GM23338 (cell line): ENCODE measurements at regions not wholly inside any gene's neighbourhood (a gene's known extent, or its start where the extent isn't known, plus 50 kb on each side); places are given as distances from the start of the nearest gene placed in this dataset.

Experiments
- JUNB ChIP-seq: IDR thresholded peaks from one replicate; pipeline ENCODE4 v1.6.1; 2016; ENCODE audit warnings: antibody characterized with exemption; ENCODE audit not compliant: unreplicated experiment
- NANOG ChIP-seq: IDR thresholded peaks from 2 replicates; pipeline ENCODE4 v1.6.1; 2016; ENCODE audit warnings: antibody characterized with exemption, borderline replicate concordance
- POLR2AphosphoS5 ChIP-seq: IDR thresholded peaks from 2 replicates; pipeline ENCODE4 v1.6.1; 2016; ENCODE audit warnings: antibody characterized with exemption, low read depth
- TF ChIP-seq, protein P1 (sequence below), 2 experiments: fragments of 200-600 bp in 1 of 2; sonication (generic) in 1 of 2; conservative IDR thresholded peaks; 2 replicates each; pipeline versions ENCODE4 v1.5.1 to v1.6.1; 2016 to 2017; ENCODE audit warnings: antibody characterized with exemption in 2 of 2, low read depth in 2 of 2, mild to moderate bottlenecking in 2 of 2, moderate library complexity in 1 of 2
- TF ChIP-seq, protein P2 (sequence below): IDR thresholded peaks from 2 replicates; pipeline ENCODE4 v1.6.1; 2016; ENCODE audit warnings: antibody characterized with exemption

DNA sequence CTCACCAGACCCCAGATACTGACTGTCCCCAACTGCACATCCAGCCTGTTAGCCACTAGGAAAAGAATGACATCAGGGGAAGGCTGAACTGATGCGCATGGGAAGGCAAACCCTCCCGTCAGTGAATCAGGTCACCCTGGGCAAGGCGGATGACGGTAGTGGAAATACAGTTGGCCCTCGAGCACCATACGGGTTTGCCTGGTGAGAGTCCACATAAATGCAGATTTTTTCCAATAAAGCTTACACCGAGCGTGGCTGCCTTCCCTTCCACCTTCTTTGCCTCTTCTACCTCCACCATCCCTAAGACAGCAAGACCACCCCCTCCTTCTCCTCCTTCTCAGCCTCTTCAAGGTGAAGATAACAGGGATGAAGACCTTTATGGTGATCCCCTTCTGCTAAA is 236.1 kb upstream of the TNRC6C start:
- TF ChIP-seq, protein P1, sequence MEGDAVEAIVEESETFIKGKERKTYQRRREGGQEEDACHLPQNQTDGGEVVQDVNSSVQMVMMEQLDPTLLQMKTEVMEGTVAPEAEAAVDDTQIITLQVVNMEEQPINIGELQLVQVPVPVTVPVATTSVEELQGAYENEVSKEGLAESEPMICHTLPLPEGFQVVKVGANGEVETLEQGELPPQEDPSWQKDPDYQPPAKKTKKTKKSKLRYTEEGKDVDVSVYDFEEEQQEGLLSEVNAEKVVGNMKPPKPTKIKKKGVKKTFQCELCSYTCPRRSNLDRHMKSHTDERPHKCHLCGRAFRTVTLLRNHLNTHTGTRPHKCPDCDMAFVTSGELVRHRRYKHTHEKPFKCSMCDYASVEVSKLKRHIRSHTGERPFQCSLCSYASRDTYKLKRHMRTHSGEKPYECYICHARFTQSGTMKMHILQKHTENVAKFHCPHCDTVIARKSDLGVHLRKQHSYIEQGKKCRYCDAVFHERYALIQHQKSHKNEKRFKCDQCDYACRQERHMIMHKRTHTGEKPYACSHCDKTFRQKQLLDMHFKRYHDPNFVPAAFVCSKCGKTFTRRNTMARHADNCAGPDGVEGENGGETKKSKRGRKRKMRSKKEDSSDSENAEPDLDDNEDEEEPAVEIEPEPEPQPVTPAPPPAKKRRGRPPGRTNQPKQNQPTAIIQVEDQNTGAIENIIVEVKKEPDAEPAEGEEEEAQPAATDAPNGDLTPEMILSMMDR (conservative IDR thresholded peaks at IDR 0.05; ENCODE audit: low read depth in 2 of 2) = no peak
- TF ChIP-seq POLR2AphosphoS5 (no peak), JUNB (no peak), NANOG (no peak)
- TF ChIP-seq, protein P2, sequence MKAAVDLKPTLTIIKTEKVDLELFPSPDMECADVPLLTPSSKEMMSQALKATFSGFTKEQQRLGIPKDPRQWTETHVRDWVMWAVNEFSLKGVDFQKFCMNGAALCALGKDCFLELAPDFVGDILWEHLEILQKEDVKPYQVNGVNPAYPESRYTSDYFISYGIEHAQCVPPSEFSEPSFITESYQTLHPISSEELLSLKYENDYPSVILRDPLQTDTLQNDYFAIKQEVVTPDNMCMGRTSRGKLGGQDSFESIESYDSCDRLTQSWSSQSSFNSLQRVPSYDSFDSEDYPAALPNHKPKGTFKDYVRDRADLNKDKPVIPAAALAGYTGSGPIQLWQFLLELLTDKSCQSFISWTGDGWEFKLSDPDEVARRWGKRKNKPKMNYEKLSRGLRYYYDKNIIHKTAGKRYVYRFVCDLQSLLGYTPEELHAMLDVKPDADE = no peak
